Omental fat pad (tissue), 3 donors: ENCODE measurements at regions not wholly inside any gene's neighbourhood (a gene's known extent, or its start where the extent isn't known, plus 50 kb on each side); places are given as distances from the start of the nearest gene placed in this dataset.

Experiments used
- ATAC-seq: fragments of 150-250 bp; one replicate; pipeline ENCODE4 v1.9.1; 2016; ENCODE audit warnings: mild to moderate bottlenecking, moderate library complexity; ENCODE audit not compliant: low FRiP score
- DNase-seq: peaks from one replicate; pipeline ENCODE4 v3.0.0-alpha.2; 2019; ENCODE audit warnings: low spot score
- TF ChIP-seq, protein P1 (sequence below), 3 donors: fragments of 450-650 bp; IDR thresholded peaks; one replicate each; pipeline ENCODE4 v1.5.1; 2016 to 2017; ENCODE audit warnings: antibody characterized with exemption in 3 of 3, mild to moderate bottlenecking in 3 of 3, moderate library complexity in 2 of 3

DNA sequence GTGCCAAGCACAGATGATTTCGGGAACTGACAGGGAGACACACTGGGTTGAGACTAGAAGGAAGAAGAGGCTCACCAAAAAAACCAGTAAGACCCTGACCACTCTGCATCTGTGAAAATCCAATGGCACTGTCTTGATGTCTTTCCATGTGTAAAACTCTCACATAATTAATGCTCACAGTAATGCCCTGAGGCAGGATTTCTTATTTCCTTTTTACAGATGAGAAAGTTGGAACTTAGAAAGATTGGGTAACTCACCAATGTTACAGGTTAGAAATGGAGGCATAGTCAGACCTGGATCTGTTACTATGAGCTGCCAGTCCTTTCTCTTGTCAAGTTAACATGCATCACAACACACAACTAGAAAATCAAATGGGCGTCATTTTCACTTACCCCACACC is 151.0 kb upstream of the MCHR2 start:
- TF ChIP-seq, protein P1, sequence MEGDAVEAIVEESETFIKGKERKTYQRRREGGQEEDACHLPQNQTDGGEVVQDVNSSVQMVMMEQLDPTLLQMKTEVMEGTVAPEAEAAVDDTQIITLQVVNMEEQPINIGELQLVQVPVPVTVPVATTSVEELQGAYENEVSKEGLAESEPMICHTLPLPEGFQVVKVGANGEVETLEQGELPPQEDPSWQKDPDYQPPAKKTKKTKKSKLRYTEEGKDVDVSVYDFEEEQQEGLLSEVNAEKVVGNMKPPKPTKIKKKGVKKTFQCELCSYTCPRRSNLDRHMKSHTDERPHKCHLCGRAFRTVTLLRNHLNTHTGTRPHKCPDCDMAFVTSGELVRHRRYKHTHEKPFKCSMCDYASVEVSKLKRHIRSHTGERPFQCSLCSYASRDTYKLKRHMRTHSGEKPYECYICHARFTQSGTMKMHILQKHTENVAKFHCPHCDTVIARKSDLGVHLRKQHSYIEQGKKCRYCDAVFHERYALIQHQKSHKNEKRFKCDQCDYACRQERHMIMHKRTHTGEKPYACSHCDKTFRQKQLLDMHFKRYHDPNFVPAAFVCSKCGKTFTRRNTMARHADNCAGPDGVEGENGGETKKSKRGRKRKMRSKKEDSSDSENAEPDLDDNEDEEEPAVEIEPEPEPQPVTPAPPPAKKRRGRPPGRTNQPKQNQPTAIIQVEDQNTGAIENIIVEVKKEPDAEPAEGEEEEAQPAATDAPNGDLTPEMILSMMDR (IDR thresholded peaks at IDR 0.05) = no peak
- ATAC-seq (no peak), DNase-seq (no peak)

DNA sequence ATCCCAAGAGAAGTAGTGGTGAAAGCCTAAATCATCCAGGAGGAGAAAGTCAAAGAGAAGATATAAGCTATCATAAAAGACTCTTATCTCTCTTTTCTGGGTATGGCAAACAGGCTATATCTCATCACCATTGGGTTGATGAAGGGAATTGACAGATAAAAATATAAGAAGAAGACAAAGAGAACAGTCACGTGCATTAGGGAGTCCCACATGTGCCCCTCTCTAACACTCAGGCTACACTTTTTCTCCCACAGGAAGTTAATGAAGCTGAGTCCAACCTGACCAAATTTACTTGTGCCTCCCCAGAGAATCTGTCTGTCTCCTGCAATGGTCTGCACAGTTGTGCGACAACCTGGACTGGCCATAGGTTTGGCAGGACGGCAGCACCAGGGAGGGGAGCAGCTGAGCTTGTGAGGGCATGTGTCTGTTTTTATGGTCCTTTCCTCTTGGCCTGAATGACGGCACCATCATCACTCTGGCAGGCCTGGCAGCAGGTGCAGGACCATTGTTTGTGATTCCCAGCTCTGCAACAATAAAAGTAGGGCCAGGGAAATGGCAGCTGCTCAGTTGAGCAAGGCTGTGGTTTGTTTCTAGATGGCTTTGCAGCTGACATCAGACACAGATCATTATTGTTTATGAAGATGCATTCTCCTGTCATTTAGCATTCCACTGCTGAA is 144.5 kb upstream of the MCHR2 start:
- TF ChIP-seq, protein P1 (IDR thresholded peaks at IDR 0.05) = no peak
- DNase-seq (no peak), ATAC-seq (no peak)

DNA sequence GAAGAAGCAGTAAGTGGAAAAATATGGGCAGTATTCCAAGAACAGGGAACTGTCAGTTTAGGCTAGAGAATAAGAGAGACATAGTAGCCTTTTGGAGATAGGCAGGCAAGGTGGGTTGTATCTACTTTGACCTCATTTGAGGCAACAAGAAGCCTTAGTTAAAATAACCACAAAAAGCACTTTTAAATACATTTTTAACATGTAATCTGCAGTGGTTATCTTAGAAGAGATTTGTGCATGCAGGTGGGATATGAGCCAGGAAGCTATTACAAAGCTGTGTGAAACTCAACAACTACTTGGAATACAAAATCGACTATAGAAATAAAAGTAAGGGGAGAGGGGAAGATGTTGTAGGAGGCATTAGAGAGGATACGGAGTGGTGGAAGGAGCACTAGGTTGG is 143.7 kb upstream of the MCHR2 start:
- TF ChIP-seq, protein P1 (IDR thresholded peaks at IDR 0.05) = no peak
- DNase-seq (no peak), ATAC-seq (no peak)

DNA sequence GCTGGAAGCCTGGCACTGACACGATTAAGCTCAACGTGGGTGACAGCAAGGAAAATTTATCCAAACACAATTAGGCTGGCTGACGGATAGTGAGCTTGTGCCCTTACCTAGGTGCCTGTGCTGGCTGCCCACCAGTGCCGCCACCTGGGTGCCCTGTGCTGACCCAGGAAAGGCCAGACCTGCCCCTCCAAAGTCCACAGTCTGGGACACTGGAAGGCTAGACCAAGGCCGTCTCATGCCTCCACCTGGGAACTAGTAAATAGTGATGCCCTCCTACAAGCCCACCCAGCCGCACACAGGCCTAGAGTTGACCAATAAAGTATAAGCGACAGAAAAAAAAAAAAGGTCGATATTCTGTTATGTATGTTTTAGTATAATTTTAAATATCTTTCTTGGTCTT is 142.6 kb upstream of the MCHR2 start:
- TF ChIP-seq, protein P1 (IDR thresholded peaks at IDR 0.05) = no peak
- DNase-seq (no peak), ATAC-seq (no peak)

DNA sequence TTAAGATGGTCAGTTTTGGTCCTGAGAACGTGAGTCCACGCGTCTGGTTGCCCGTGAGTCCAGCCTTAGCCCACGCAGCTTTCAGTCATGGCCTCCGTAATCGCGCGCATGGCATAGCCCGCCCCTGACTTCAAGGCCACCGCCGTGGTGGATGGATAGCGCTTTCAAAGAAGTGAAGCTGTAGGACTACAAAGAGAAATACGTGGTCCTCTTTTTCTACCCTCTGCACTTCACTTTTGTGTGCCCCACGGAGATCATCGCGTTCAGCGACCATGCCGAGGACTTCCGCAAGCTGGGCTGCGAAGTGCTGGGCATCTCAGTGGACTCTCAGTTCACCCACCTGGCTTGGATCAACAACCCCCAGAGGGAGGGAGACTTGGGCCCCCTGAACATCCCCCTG is 142.0 kb upstream of the MCHR2 start:
- TF ChIP-seq, protein P1 (IDR thresholded peaks at IDR 0.05) = no peak
- no peak for DNase-seq

DNA sequence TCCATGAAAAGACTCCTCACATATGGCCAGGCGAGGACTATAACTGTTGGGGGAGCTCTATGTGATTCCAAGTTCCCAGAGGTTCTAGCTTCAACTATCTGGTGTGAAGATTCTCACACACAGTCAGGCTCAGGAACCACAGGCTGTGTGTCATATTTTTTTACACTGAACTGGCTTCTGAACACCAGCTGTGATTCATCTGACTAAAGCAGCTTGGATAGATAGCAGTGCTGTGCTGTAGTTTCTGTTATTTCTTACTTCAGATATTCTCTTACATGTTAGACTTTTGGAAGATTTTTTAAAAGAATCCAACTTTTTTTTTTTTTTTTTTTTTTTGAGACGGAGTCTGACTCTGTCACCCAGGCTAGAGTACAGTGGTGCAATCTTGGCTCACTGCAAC is 140.7 kb upstream of the MCHR2 start:
- TF ChIP-seq, protein P1 (IDR thresholded peaks at IDR 0.05) = no peak
- ATAC-seq = no peak
- DNase-seq = no peak

More for the DNA sequence above, 142.0 kb upstream of the MCHR2 start:
- ATAC-seq = no peak

DNA sequence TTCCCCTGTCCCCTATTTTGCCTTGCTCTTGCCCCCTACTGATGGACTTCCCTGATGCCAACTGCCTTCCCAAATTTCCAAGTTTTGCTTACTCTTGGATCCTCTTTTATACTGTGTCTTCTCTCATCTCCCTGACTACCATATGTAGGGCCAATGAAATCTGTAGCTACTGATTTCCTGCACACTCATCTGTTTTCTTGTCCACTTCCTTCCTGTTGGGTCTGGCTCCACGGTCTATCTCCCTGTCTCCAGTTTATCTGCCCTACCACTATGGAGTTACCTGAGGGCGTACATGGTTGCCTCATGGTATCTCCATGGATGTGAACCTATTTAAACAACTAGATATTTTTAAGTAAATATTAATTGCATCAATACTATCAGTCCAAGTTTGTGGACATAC is 140.3 kb upstream of the MCHR2 start:
- TF ChIP-seq, protein P1 (IDR thresholded peaks at IDR 0.05) = no peak
- DNase-seq (no peak), ATAC-seq (no peak)
